ENCODE measurements at regions not wholly inside any gene's neighbourhood (a gene's known extent, or its start where the extent isn't known, plus 50 kb on each side); places are given as distances from the start of the nearest gene placed in this dataset.

- TF ChIP-seq DPF2 (IDR thresholded peaks at IDR 0.05) (no peak), SUZ12 (IDR thresholded peaks at IDR 0.05; ENCODE audit: unreplicated experiment) (no peak)
Measured at GRCh38 chr2:217703999-217704398, 298.8 kb downstream of the TNS1 start.

All from GM12878 (cell line).